CD4-positive, alpha-beta memory T cell (primary cell): ENCODE measurements at regions not wholly inside any gene's neighbourhood (a gene's known extent, or its start where the extent isn't known, plus 50 kb on each side); places are given as distances from the start of the nearest gene placed in this dataset.
"Not testable (repeated sequence)": the region's sequence is repeated elsewhere in the genome, so short reads cannot be mapped to it uniquely, and the experiment has no call there.

Experiments
- CTCF ChIA-PET: fragments of 350-600 bp; sonication (Branson Sonifier 250); formaldehyde crosslinking; loops from one replicate; lab custom pipeline; 2021; ENCODE audit warnings: inconsistent platforms; ENCODE audit not compliant: partially characterized antibody; lab: Charles Lee
- POLR2A ChIA-PET: fragments of 350-600 bp; sonication (Branson Sonifier 250); formaldehyde crosslinking; loops from one replicate; lab custom pipeline; 2021; ENCODE audit not compliant: partially characterized antibody; lab: Charles Lee
- DNase-seq, 5 donors: peaks; one replicate each; pipeline versions ENCODE4 v3.0.0 to v3.0.0-alpha.2; 2020 to 2022; ENCODE audit warnings: mixed read lengths in 1 of 5
- H3K27ac ChIP-seq: one replicate; pipeline ENCODE4 v1.7.0; 2013; ENCODE audit warnings: low read depth, low read length
- H3K27me3 ChIP-seq: 2 replicates; pipeline ENCODE4 v1.7.0; 2013; ENCODE audit warnings: mild to moderate bottlenecking, low read length, moderate library complexity; ENCODE audit not compliant: insufficient read depth
- H3K36me3 ChIP-seq: 2 replicates; pipeline ENCODE4 v1.7.0; 2013; ENCODE audit warnings: mild to moderate bottlenecking, low read length, moderate library complexity; ENCODE audit not compliant: insufficient read depth
- H3K4me1 ChIP-seq: 2 replicates; pipeline ENCODE4 v1.7.0; 2013; ENCODE audit warnings: mild to moderate bottlenecking, low read length, moderate library complexity; ENCODE audit not compliant: insufficient read depth
- H3K4me3 ChIP-seq, 2 donors: one replicate each; pipeline ENCODE4 v1.7.0; 2013; ENCODE audit warnings: low read length in 2 of 2, mild to moderate bottlenecking in 1 of 2
- H3K9me3 ChIP-seq, 2 donors: one replicate each; pipeline ENCODE4 v1.7.0; 2013; ENCODE audit warnings: low read length in 2 of 2, control low read depth in 1 of 2; ENCODE audit not compliant: control insufficient read depth in 1 of 2
- H3K27ac Mint-ChIP-seq, 7 donors: one replicate each; pipeline ENCODE4 v1.8.0; 2020 to 2021; ENCODE audit warnings: mixed read lengths in 7 of 7, mild to moderate bottlenecking in 6 of 7, inconsistent platforms in 3 of 7, moderate library complexity in 3 of 7
- H3K27me3 Mint-ChIP-seq, 2 donors: one replicate each; pipeline ENCODE4 v1.8.0; 2020 to 2021; ENCODE audit warnings: mixed read lengths in 2 of 2
- H3K36me3 Mint-ChIP-seq, 2 donors: one replicate each; pipeline ENCODE4 v1.8.0; 2020 to 2021; ENCODE audit warnings: mixed read lengths in 2 of 2, inconsistent platforms in 1 of 2, mild to moderate bottlenecking in 1 of 2
- H3K4me1 Mint-ChIP-seq, 4 donors: one replicate each; pipeline ENCODE4 v1.8.0; 2020 to 2021; ENCODE audit warnings: mixed read lengths in 4 of 4, mild to moderate bottlenecking in 1 of 4
- H3K4me3 Mint-ChIP-seq, 8 donors: one replicate each; pipeline ENCODE4 v1.8.0; 2020 to 2021; ENCODE audit warnings: mixed read lengths in 8 of 8, mild to moderate bottlenecking in 7 of 8, moderate library complexity in 6 of 8, inconsistent platforms in 3 of 8
- H3K9me3 Mint-ChIP-seq, 8 donors: one replicate each; pipeline ENCODE4 v1.8.0; 2020 to 2021; ENCODE audit warnings: mixed read lengths in 8 of 8, mild to moderate bottlenecking in 5 of 8, inconsistent platforms in 3 of 8, moderate library complexity in 1 of 8
- intact Hi-C: fragments of 100-400 bp; cut with micrococcal nuclease; formaldehyde crosslinking; loops from one replicate; pipeline ENCODE4 v1.15.1; 2023

DNA sequence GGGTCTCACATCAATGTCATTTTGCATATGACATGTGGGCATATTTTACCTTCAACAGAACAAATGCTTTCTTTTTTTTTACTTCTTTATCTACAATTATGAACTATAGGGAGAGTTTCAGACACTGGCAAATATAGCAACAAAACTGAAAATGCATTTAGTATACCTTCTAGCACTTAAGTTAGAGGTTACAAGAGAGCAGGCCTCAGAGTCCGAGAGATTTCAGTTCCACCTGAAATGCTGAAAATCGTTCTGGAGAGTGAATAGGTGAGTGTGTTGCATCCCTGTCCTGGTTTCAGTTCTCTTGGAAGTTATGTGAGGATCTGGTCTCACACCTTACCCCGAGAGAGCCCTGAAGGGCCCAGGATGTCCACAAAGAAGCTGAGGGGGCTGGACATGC, 337.8 kb upstream of the FRG1 start:
- intact Hi-C loops, H3K4me3 Mint-ChIP-seq, CTCF ChIA-PET, DNase-seq, H3K9me3 ChIP-seq, H3K36me3 ChIP-seq, H3K27me3 Mint-ChIP-seq, POLR2A ChIA-PET, H3K4me1 ChIP-seq, H3K27me3 ChIP-seq, H3K4me1 Mint-ChIP-seq, H3K27ac Mint-ChIP-seq, H3K27ac ChIP-seq, H3K4me3 ChIP-seq, H3K9me3 Mint-ChIP-seq, H3K36me3 Mint-ChIP-seq: not testable (repeated sequence)

DNA sequence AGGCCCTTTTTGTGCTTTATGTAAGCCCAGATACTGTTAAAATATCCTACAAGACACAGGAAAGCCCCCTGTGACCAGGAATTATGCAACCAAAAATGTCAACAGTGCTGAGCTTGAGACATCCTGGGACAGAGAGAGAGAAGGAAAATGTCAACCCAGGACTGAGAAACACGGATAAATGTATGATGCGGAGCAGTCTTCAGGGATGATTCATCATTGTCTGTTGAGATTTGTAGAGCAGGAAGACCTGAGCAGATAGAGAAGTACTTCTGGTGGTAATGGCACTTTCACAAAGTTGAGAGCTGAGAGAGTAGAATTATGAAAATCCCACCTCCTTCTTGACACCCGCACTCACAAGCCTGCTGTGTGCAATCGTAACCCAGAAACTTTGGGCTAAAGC, 330.1 kb upstream of the FRG1 start:
- H3K27me3 ChIP-seq, POLR2A ChIA-PET, H3K9me3 Mint-ChIP-seq, H3K27ac Mint-ChIP-seq, H3K4me1 Mint-ChIP-seq, intact Hi-C loops, DNase-seq, H3K27me3 Mint-ChIP-seq, H3K9me3 ChIP-seq, H3K36me3 Mint-ChIP-seq, H3K4me3 ChIP-seq, CTCF ChIA-PET, H3K4me1 ChIP-seq, H3K27ac ChIP-seq, H3K36me3 ChIP-seq, H3K4me3 Mint-ChIP-seq: not testable (repeated sequence)

DNA sequence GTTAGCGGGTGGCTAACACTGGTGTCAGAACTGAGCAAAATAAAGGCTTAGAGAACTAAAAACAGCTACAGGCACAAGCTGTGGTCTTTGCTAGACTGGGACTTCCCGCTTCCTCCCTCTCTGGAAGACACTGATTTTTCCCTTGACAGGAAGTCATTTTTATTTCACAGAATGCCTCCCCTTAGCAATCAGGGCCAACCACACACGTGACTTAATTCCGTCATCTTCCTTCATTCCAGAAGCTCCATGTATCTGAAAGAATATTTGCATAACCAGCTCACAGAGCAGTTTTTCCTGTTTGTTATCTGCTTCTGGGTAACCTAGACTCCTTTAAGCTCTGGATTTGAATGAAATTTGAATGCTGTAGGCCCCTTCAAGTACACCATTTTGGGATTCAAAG, 327.5 kb upstream of the FRG1 start:
- H3K4me1 Mint-ChIP-seq, result no peaks in the 10 kb centered on the region
- intact Hi-C loops, result no loop called here
- H3K9me3 Mint-ChIP-seq, result peaks cover 0 to 6% (median under 1%) of the 10 kb centered on the region in 8 donors
- CTCF ChIA-PET, result no interaction called here
- DNase-seq, result no peak
- POLR2A ChIA-PET, result no interaction called here
- H3K27me3 Mint-ChIP-seq, result no peaks in the 10 kb centered on the region
- no peaks in the 10 kb centered on the region for H3K36me3 Mint-ChIP-seq
- no peak overlapping the region for H3K27ac Mint-ChIP-seq
- Histone ChIP-seq H3K36me3 (no peaks in the 10 kb centered on the region), H3K9me3 (no peaks in the 10 kb centered on the region), H3K4me1 (no peaks in the 10 kb centered on the region), H3K4me3 (no peak overlapping the region), H3K27ac (no peak overlapping the region), H3K27me3 (no peaks in the 10 kb centered on the region)
- no peak overlapping the region for H3K4me3 Mint-ChIP-seq

DNA sequence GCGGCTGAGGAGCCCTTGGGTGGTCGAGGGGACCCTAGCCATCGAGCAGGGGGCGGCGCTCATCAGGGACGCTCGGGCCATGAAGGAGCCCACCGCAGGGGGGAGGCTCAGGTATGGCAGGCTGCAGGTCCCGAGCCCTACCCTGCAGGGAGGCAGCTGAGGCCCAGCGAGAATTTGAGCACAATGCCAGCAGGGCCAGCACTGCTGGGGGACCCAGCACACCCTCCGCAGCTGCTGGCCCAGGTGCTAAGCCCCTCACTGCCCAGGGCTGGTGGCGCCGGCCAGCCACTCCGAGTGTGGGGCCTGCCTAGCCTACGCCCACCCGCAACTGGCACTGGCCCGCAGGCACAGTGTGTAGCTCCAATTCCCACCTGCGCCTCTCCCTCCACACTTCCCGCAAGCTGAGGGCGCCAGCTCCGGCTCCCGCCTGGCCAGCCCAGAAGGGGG, 325.4 kb upstream of the FRG1 start:
- H3K27me3 ChIP-seq, result no peaks in the 10 kb centered on the region
- intact Hi-C loops, result no loop called here
- Mint-ChIP-seq H3K36me3 (no peaks in the 10 kb centered on the region), H3K27ac (no peak overlapping the region), H3K4me1 (no peaks in the 10 kb centered on the region), H3K9me3 (peaks cover 0 to 6% (median under 1%) of the 10 kb centered on the region in 8 donors), H3K4me3 (no peak overlapping the region), H3K27me3 (no peaks in the 10 kb centered on the region)
- no peaks in the 10 kb centered on the region for H3K36me3 ChIP-seq
- no peak for DNase-seq
- H3K4me3 ChIP-seq, result no peak overlapping the region
- no peaks in the 10 kb centered on the region for H3K4me1 ChIP-seq
- ChIA-PET CTCF (no interaction called here), POLR2A (no interaction called here)
- H3K27ac ChIP-seq, result no peak overlapping the region
- H3K9me3 ChIP-seq, result no peaks in the 10 kb centered on the region

DNA sequence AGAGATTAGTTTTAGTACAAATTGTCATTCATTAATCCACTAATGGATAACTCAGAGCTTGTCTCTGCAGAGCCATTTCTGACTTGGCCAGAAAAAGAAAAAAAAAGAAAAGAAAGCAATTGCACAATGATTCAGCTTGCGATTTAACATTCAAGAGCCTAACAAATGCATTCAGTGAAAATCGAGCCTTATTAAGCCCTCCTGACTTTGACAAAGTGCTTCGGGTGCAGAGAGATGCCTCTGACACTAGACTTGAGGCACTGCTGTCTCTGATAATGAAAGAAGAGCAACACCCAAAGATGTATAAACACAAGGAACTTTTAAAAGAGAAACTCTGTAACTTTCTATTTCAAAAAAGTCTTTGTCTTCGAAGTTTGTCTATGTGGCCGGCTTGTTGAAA, 322.9 kb upstream of the FRG1 start:
- H3K36me3 Mint-ChIP-seq, H3K27me3 Mint-ChIP-seq, H3K36me3 ChIP-seq, DNase-seq, H3K4me1 Mint-ChIP-seq, POLR2A ChIA-PET, H3K4me3 Mint-ChIP-seq, H3K9me3 Mint-ChIP-seq, H3K27ac ChIP-seq, H3K27ac Mint-ChIP-seq, H3K9me3 ChIP-seq, CTCF ChIA-PET, H3K4me3 ChIP-seq, intact Hi-C loops, H3K27me3 ChIP-seq, H3K4me1 ChIP-seq: not testable (repeated sequence)

DNA sequence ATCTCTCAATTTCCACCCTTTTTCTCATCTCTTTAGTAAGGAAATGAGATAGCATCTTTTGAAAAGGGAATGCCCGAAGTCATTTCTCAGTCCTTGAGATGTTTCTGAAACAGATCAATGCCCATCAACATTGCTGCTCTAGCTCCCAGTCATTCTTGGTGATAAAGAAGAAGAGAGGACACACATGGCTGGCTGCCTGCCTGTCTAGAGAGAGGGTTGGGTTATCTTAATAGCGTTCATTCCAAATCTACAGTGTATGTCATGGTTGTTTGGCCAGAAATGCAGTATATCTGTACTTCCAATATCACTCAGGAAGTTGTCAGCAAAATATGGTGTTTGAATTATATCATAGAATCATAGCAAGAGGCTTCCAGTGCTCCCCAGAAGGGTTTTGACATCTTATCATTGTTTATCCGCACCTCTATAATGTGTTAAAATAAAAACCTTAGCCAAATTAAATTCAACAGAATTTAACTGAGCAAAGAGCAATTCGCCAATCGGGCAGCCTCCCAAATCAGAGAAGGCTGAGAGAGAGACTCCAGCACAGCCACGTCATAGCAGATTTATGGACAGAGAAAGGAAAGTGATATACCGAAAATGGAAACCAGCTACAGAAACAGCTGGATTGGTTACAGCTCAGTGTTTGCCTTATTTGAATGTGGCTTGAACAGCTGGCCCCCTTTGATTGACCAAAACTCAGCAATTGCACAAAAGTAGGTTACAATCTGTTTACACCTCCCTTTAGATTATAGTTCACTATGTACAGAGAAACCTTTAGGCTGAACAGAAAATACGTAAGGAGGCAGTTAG, 321.0 kb upstream of the FRG1 start:
- intact Hi-C loops, POLR2A ChIA-PET, H3K4me3 ChIP-seq, H3K36me3 Mint-ChIP-seq, H3K36me3 ChIP-seq, H3K4me3 Mint-ChIP-seq, H3K4me1 Mint-ChIP-seq, H3K27ac Mint-ChIP-seq, CTCF ChIA-PET, H3K27ac ChIP-seq, H3K4me1 ChIP-seq, H3K9me3 Mint-ChIP-seq, H3K9me3 ChIP-seq, H3K27me3 Mint-ChIP-seq, H3K27me3 ChIP-seq, DNase-seq: not testable (repeated sequence)

DNA sequence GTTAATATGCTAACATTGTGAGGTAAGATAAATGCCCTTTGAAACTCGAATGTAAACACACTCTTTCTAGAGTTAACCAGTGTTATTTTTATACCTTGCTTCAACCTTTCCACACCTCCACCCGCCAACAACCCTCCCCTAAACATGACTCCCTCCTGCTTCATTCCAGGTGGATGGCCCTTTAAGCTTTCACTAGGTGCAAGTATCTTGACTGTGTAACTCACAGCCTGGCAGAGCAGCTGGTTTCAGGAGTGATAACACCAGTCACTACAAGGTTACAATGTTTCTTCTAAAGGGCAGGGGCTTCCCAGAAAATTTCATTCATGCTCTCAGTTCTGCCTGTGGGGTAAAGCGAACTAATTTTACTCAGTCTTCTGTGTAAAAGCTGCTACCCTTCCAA, 318.1 kb upstream of the FRG1 start:
- H3K36me3 ChIP-seq, H3K27me3 ChIP-seq, H3K4me3 ChIP-seq, H3K9me3 ChIP-seq, POLR2A ChIA-PET, H3K27ac Mint-ChIP-seq, H3K4me1 Mint-ChIP-seq, intact Hi-C loops, H3K4me3 Mint-ChIP-seq, DNase-seq, CTCF ChIA-PET, H3K9me3 Mint-ChIP-seq, H3K4me1 ChIP-seq, H3K36me3 Mint-ChIP-seq, H3K27me3 Mint-ChIP-seq, H3K27ac ChIP-seq: not testable (repeated sequence)

DNA sequence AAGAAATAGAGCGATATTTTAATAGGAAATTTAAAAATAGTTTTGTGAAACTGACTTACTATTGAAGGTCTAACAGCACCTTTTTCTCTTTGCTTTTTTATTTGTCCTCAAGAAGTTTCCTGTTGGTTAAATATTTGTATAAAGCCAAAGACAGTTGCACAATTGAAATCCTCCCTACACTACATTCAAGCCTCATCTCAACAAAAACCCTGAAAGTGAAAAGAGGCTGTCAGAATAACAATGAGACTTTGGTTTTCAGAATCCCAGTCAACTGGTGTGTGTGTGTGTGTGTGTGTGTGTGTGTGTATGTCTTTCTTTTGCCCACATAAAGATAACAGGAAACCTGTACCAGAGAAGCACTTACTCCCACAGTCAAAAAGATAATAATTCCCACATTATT, 313.6 kb upstream of the FRG1 start:
- H3K27me3 Mint-ChIP-seq, CTCF ChIA-PET, intact Hi-C loops, H3K9me3 Mint-ChIP-seq, H3K4me1 Mint-ChIP-seq, H3K27ac ChIP-seq, H3K27ac Mint-ChIP-seq, H3K9me3 ChIP-seq, H3K27me3 ChIP-seq, DNase-seq, H3K4me3 ChIP-seq, POLR2A ChIA-PET, H3K4me3 Mint-ChIP-seq, H3K36me3 Mint-ChIP-seq, H3K4me1 ChIP-seq, H3K36me3 ChIP-seq: not testable (repeated sequence)
